ENCODE measurements at regions not wholly inside any gene's neighbourhood (a gene's known extent, or its start where the extent isn't known, plus 50 kb on each side); places are given as distances from the start of the nearest gene placed in this dataset.

DNA sequence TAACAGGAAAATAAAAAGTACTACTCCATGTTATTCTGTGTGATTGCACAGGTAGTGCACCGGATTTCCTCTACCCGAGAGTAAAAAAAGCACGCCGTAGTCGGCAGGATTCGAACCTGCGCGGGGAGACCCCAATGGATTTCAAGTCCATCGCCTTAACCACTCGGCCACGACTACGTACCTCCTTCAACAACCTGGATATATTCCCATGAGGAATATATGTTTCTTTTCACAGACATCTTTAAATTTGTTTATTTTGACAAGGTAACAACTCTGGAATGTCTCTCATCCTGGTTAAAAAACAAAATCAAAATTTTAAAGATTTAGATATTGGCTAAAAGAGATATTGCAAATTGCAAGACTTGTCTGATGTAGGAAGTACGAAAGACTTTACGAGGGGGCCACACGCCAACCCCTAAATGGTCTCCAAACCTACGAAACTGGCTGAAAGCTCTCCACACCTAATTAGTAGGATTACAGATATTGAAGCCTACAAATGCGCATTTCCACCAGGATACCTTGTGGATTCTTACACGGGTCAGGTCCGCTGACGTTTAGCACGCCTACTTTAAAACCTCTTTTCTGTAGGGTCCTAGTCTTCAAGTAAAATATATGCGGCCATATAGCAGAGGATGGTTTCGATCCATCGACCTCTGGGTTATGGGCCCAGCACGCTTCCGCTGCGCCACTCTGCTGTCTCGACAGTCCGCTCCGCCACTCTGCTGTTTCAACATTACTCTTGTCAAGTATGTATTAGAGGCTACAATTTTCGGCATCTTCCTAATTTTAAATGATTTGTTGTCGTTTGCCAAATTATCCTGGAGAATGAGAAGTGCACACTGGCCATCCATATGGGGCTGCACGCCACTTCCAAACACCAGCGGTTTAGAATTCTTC, 52.2 kb upstream of the BTN3A2 start:
- H3F3A ChIP-seq (ENCODE audit: control insufficient read depth, insufficient read depth), result peaks cover 36% of the 10 kb centered on the region

More for the DNA sequence above, 52.2 kb upstream of the BTN3A2 start:
- Histone ChIP-seq H3K9me3 (ENCODE audit: control insufficient read depth, insufficient read depth, low read length) (no peaks in the 10 kb centered on the region), H3K27ac (ENCODE audit: low read depth, low read length) (peak overlapping the region; percentile 44), H3K9me2 (replicated peaks; ENCODE audit: control insufficient read depth, low read length) (no peaks in the 10 kb centered on the region), H3K79me2 (ENCODE audit: control insufficient read depth, low read length) (no peaks in the 10 kb centered on the region), H3K4me3 (ENCODE audit: low read length) (peak overlapping the region; percentile 83), H3K4me1 (ENCODE audit: control insufficient read depth, low read length) (peaks cover 30% of the 10 kb centered on the region), H3K27me3 (ENCODE audit: control insufficient read depth, low read length) (no peaks in the 10 kb centered on the region), H3K36me3 (ENCODE audit: control insufficient read depth, low read length) (no peaks in the 10 kb centered on the region), H4K20me1 (ENCODE audit: control insufficient read depth, insufficient read depth, low read depth, low read length) (no peaks in the 10 kb centered on the region), H3K4me2 (ENCODE audit: low read length) (peak overlapping the region; percentile 79)
- no peak for TF ChIP-seq EZH2phosphoT487 (IDR thresholded peaks at IDR 0.05; ENCODE audit: borderline replicate concordance, low read length)
- TF ChIP-seq CTCF (IDR thresholded peaks at IDR 0.05; ENCODE audit: low read depth, low read length, poor library complexity, severe bottlenecking), result no peak
